SU-DHL-6 (cell line): ENCODE measurements at regions not wholly inside any gene's neighbourhood (a gene's known extent, or its start where the extent isn't known, plus 50 kb on each side); places are given as distances from the start of the nearest gene placed in this dataset.

Experiments
- H2AFZ ChIP-seq: fragments of 200-600 bp; sonication (generic); 2 replicates; pipeline ENCODE4 v1.6.1; 2014; ENCODE audit warnings: low read depth, mild to moderate bottlenecking, moderate library complexity, mixed read lengths, antibody characterized with exemption, low read length; ENCODE audit not compliant: severe bottlenecking
- H3F3A ChIP-seq: fragments of 200-600 bp; shearing (Covaris generic); 2 replicates; pipeline ENCODE4 v1.6.0; 2016; ENCODE audit warnings: antibody characterized with exemption, mild to moderate bottlenecking; ENCODE audit not compliant: insufficient read depth
- H3K27ac ChIP-seq: fragments of 200-600 bp; sonication (generic); 2 replicates; pipeline ENCODE4 v1.5.1; 2016; ENCODE audit warnings: low read depth, mild to moderate bottlenecking, low read length, moderate library complexity, mixed read lengths
- H3K27me3 ChIP-seq: fragments of 200-600 bp; sonication (generic), shearing (Covaris generic); 2 replicates; pipeline ENCODE4 v1.6.0; 2014; ENCODE audit warnings: mild to moderate bottlenecking, low read length
- H3K36me3 ChIP-seq: fragments of 200-600 bp; sonication (generic); 2 replicates; pipeline ENCODE4 v1.6.1; 2014; ENCODE audit warnings: mild to moderate bottlenecking, low read length, mixed read lengths
- H3K4me2 ChIP-seq: fragments of 300-600, 200-600 bp; shearing (Covaris generic), sonication (generic); 2 replicates; pipeline ENCODE4 v1.6.0; 2014; ENCODE audit warnings: low read length, low read depth, mild to moderate bottlenecking; ENCODE audit not compliant: poor library complexity, severe bottlenecking
- H3K4me3 ChIP-seq: fragments of 200-600 bp; sonication (generic); 2 replicates; pipeline ENCODE4 v1.5.1; 2014; ENCODE audit warnings: antibody characterized with exemption, low read length, mild to moderate bottlenecking, mixed read lengths; ENCODE audit not compliant: insufficient read depth, poor library complexity, severe bottlenecking
- H3K79me2 ChIP-seq: fragments of 200-600 bp; sonication (generic); 2 replicates; pipeline ENCODE4 v1.6.1; 2014; ENCODE audit warnings: mild to moderate bottlenecking, low read length, moderate library complexity; ENCODE audit not compliant: insufficient read depth
- H3K9ac ChIP-seq: fragments of 200-600 bp; sonication (generic); 2 replicates; pipeline ENCODE4 v1.7.0; 2014; ENCODE audit warnings: mild to moderate bottlenecking, low read length
- H3K9me2 ChIP-seq: fragments of 200-600 bp; sonication (generic); replicated peaks from 2 replicates; pipeline ENCODE4 v1.6.1; 2014; ENCODE audit warnings: low read length; ENCODE audit not compliant: insufficient read depth
- H3K9me3 ChIP-seq: fragments of 200-600 bp; sonication (generic); 2 replicates; pipeline ENCODE4 v1.6.1; 2014; ENCODE audit warnings: low read length, mixed read lengths; ENCODE audit not compliant: insufficient read depth
- H4K20me1 ChIP-seq: fragments of 200-600 bp; sonication (generic); 2 replicates; pipeline ENCODE4 v1.6.1; 2014; ENCODE audit warnings: low read depth, mild to moderate bottlenecking, antibody characterized with exemption, low read length, moderate library complexity, mixed read lengths
- CTCF ChIP-seq: fragments of 200-600 bp; sonication (generic); IDR thresholded peaks from one replicate; pipeline ENCODE4 v1.5.1; 2017; ENCODE audit warnings: antibody characterized with exemption, mild to moderate bottlenecking, low read length, moderate library complexity; ENCODE audit not compliant: insufficient read depth, poor library complexity, severe bottlenecking
- EZH2phosphoT487 ChIP-seq: fragments of 200-600 bp; sonication (generic), shearing (Covaris generic); conservative IDR thresholded peaks from 2 replicates; pipeline ENCODE4 v1.6.1; 2018; ENCODE audit warnings: mild to moderate bottlenecking, antibody characterized with exemption, low read length, moderate library complexity, mixed read lengths

DNA sequence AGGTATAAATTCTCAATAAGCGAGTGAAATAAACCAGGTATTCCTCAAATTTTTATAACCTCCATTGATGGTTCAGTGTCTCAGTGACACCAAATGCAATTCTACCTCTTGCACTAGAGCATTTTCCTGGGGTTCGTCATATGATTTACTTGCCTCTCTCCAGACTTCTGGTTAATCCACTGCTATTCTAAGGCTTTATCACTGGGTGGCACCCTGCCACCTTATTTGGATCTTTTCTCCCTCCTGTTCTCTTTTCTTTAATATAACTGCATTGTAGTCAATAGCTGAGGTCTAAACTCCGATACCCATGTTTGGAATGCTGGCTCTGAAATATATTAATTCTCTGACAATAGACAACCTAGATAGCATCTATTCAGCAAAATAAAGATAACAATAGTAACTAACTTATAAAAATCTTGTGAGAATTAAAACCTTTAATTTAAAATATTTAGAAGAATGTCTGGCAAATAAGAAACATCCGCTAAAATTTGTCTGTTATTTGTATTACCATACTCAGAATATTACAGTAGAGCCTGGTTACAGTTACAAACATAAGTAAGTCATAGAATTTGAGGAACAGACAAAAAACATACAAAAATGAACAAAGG is 436.4 kb downstream of the PLA2G4A start:
- Histone ChIP-seq H3K36me3 (no peaks in the 10 kb centered on the region), H3K9me2 (no peaks in the 10 kb centered on the region), H3K4me2 (no peak overlapping the region), H3K27me3 (no peaks in the 10 kb centered on the region), H3K27ac (no peak overlapping the region), H4K20me1 (no peaks in the 10 kb centered on the region), H3K4me3 (no peak overlapping the region), H3K9me3 (no peaks in the 10 kb centered on the region), H3K9ac (no peak overlapping the region), H2AFZ (no peak overlapping the region), H3F3A (no peaks in the 10 kb centered on the region), H3K79me2 (no peaks in the 10 kb centered on the region)
- no peak for TF ChIP-seq CTCF
- no peak for TF ChIP-seq EZH2phosphoT487

DNA sequence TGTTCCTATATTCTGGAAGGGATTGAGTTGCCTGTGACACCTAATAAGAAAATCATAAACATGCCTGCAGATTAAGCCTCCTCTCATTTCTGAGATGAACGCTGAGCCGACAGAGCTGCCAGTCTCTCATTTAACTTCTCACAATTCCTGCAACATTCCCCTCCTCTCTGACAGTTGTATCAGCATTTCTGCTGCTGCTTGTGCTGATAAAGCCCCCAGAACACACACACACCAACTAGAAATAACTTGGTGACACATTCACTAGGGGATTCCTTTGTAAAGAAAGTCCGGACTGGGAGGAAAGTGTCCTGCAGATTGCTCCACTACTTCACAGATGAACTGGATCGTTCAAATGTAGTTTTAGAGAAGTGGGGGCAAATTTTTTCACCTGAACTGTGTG is 437.3 kb downstream of the PLA2G4A start:
- Histone ChIP-seq H4K20me1 (no peaks in the 10 kb centered on the region), H3K9me2 (no peaks in the 10 kb centered on the region), H3F3A (no peaks in the 10 kb centered on the region), H3K9me3 (no peaks in the 10 kb centered on the region), H3K27ac (no peak overlapping the region), H3K4me3 (no peak overlapping the region), H3K27me3 (no peaks in the 10 kb centered on the region), H2AFZ (no peak overlapping the region), H3K79me2 (no peaks in the 10 kb centered on the region), H3K9ac (no peak overlapping the region), H3K4me2 (no peak overlapping the region), H3K36me3 (no peaks in the 10 kb centered on the region)
- TF ChIP-seq CTCF = no peak
- no peak for TF ChIP-seq EZH2phosphoT487

DNA sequence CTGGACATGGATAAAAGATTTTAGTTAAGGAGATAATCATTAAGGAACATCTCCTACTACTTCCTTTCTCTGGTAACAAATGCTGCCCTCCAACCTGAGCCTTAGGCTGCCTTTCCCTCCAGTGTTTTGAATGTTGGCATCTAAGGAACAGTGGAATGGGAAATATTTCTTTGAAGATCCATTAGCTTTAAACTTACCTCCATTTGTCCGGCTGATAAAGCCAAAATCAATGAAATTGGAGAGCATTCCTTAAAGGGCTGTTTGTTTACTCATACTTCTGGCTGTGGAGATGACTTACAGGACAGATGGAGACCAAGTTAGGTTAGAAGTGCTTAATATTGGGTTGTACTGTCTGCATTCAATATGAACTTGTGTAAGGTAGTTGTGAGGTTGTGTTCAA is 439.1 kb downstream of the PLA2G4A start:
- H3K9me3 ChIP-seq = no peaks in the 10 kb centered on the region
- TF ChIP-seq CTCF (no peak), EZH2phosphoT487 (no peak)
- no peak overlapping the region for H3K4me2 ChIP-seq
- H4K20me1 ChIP-seq = no peaks in the 10 kb centered on the region
- H3K9me2 ChIP-seq = no peaks in the 10 kb centered on the region
- no peaks in the 10 kb centered on the region for H3K79me2 ChIP-seq
- H3K36me3 ChIP-seq = no peaks in the 10 kb centered on the region
- H3K9ac ChIP-seq = no peak overlapping the region
- no peak overlapping the region for H3K27ac ChIP-seq
- no peak overlapping the region for H2AFZ ChIP-seq
- no peaks in the 10 kb centered on the region for H3K27me3 ChIP-seq
- no peaks in the 10 kb centered on the region for H3F3A ChIP-seq
- no peak overlapping the region for H3K4me3 ChIP-seq
